GM18951 (cell line): ENCODE measurements at regions not wholly inside any gene's neighbourhood (a gene's known extent, or its start where the extent isn't known, plus 50 kb on each side); places are given as distances from the start of the nearest gene placed in this dataset.

ENCODE experiments used
- POLR2A ChIP-seq: IDR thresholded peaks from 4 replicates; pipeline ENCODE4 v1.6.1; 2011; ENCODE audit warnings: mild to moderate bottlenecking; ENCODE audit not compliant: insufficient read length, insufficient read depth; ENCODE audit errors: extremely low read depth
- in situ Hi-C: fragments of 300-500 bp; cut with MboI; formaldehyde crosslinking; loops from one replicate; pipeline ENCODE4 v1.12.0; 2022; ENCODE audit warnings: low sequenced_read_pairs, mixed read lengths, inconsistent platforms; ENCODE audit not compliant: unreplicated experiment

GRCh38 chr2:176445956-176446355 lies 176.7 kb downstream of the MTX2 start:
- no peak for TF ChIP-seq POLR2A
- in situ Hi-C loops = no loop called here

- TF ChIP-seq POLR2A = no peak
- in situ Hi-C loops = no loop called here
Observed at GRCh38 chr2:176446718-176447414, 177.6 kb downstream of the MTX2 start.

GRCh38 chr2:176447616-176448015 lies 178.4 kb downstream of the MTX2 start:
- in situ Hi-C loops = no loop called here
- no peak for TF ChIP-seq POLR2A

GRCh38 chr2:176449852-176450251 lies 180.6 kb downstream of the MTX2 start:
- in situ Hi-C loops = loop anchor here (10.0 kb wide), 1 partner anchor 305 kb away; no protein-coding TSS in a partner anchor
- no peak for TF ChIP-seq POLR2A

GRCh38 chr2:176453784-176454183 lies 184.5 kb downstream of the MTX2 start:
- in situ Hi-C loops = loop anchor here (10.0 kb wide), 1 partner anchor 309 kb away; no protein-coding TSS in a partner anchor
- no peak for TF ChIP-seq POLR2A

GRCh38 chr2:176454893-176455815 lies 185.9 kb downstream of the MTX2 start:
- in situ Hi-C loops = loop anchor here (10.0 kb wide), 1 partner anchor 310 kb away; no protein-coding TSS in a partner anchor
- TF ChIP-seq POLR2A = no peak

- in situ Hi-C loops = loop anchor here (10.0 kb wide), 1 partner anchor 311 kb away; no protein-coding TSS in a partner anchor
- no peak for TF ChIP-seq POLR2A
Observed at GRCh38 chr2:176455816-176456291, 186.6 kb downstream of the MTX2 start.

- in situ Hi-C loops = loop anchor here (10.0 kb wide), 1 partner anchor 313 kb away; no protein-coding TSS in a partner anchor
- no peak for TF ChIP-seq POLR2A
Observed at GRCh38 chr2:176457481-176457880, 188.2 kb downstream of the MTX2 start.

GRCh38 chr2:176461098-176461808 lies 192.0 kb downstream of the MTX2 start:
- in situ Hi-C loops = no loop called here
- TF ChIP-seq POLR2A = no peak

GRCh38 chr2:176461809-176462670 lies 192.8 kb downstream of the MTX2 start:
- no peak for TF ChIP-seq POLR2A
- in situ Hi-C loops = no loop called here

- TF ChIP-seq POLR2A = no peak
- in situ Hi-C loops = no loop called here
Observed at GRCh38 chr2:176463546-176463945, 194.3 kb downstream of the MTX2 start.
